ENCODE measurements at regions not wholly inside any gene's neighbourhood (a gene's known extent, or its start where the extent isn't known, plus 50 kb on each side); places are given as distances from the start of the nearest gene placed in this dataset.

GRCh38 chr2:180657054-180657453, 323.4 kb upstream of the UBE2E3 start:
- Histone ChIP-seq H3K4me1 (ENCODE audit: control insufficient read depth, insufficient read depth, low read length) (no peaks in the 10 kb centered on the region), H3K9me3 (ENCODE audit: control insufficient read depth, insufficient read depth, low read depth, low read length) (no peaks in the 10 kb centered on the region), H3K4me3 (ENCODE audit: low read depth in 2 of 2, low read length in 2 of 2) (no peak overlapping the region), H3K27me3 (ENCODE audit: control insufficient read depth, insufficient read depth, low read length) (no peaks in the 10 kb centered on the region), H3K27ac (ENCODE audit: low read length) (no peak overlapping the region), H3K36me3 (ENCODE audit: control insufficient read depth, insufficient read depth, low read length) (no peaks in the 10 kb centered on the region)
- in situ Hi-C loops (cut with HindIII; ENCODE audit: low pct_unique_long_range_greater_than_20kb, low sequenced_read_pairs) = no loop called here
- intact Hi-C loops (cut with micrococcal nuclease; ENCODE audit: unreplicated experiment) = no loop called here
- ATAC-seq (peak; percentile 71; the same call in 1 of the 2 replicates), DNase-seq (ENCODE audit: low read depth, low spot score) (peak; percentile 27)
- CTCF ChIA-PET = no interaction called here
- POLR2A ChIA-PET = no interaction called here
- no TSS peak for BruUV-seq (replicated peaks)
- TF ChIP-seq CTCF (IDR thresholded peaks at IDR 0.05) = no peak
- no peak for TF ChIP-seq SIN3A (IDR thresholded peaks at IDR 0.05; ENCODE audit: borderline replicate concordance, insufficient read depth, low read depth, low read length)
- no peak for TF ChIP-seq POLR2AphosphoS5 (IDR thresholded peaks at IDR 0.05; ENCODE audit: low read depth, low read length)
- no peak for TF ChIP-seq REST (IDR thresholded peaks at IDR 0.05; ENCODE audit: insufficient read depth in 1 of 2, low read depth in 2 of 2, low read length in 1 of 2)
- TF ChIP-seq TCF7L2 (IDR thresholded peaks at IDR 0.05; ENCODE audit: low read depth, low read length) = no peak

GRCh38 chr2:180656455-180656847, 324.0 kb upstream of the UBE2E3 start:
- Histone ChIP-seq H3K4me3 (ENCODE audit: low read depth in 2 of 2, low read length in 2 of 2) (no peak overlapping the region), H3K4me1 (ENCODE audit: control insufficient read depth, insufficient read depth, low read length) (no peaks in the 10 kb centered on the region), H3K27ac (ENCODE audit: low read length) (no peak overlapping the region), H3K27me3 (ENCODE audit: control insufficient read depth, insufficient read depth, low read length) (no peaks in the 10 kb centered on the region), H3K36me3 (ENCODE audit: control insufficient read depth, insufficient read depth, low read length) (no peaks in the 10 kb centered on the region), H3K9me3 (ENCODE audit: control insufficient read depth, insufficient read depth, low read depth, low read length) (no peaks in the 10 kb centered on the region)
- peak; percentile 61 for DNase-seq (ENCODE audit: low read depth, low spot score)
- no peak for TF ChIP-seq TCF7L2 (IDR thresholded peaks at IDR 0.05; ENCODE audit: low read depth, low read length)
- TF ChIP-seq POLR2AphosphoS5 (IDR thresholded peaks at IDR 0.05; ENCODE audit: low read depth, low read length) = no peak
- no peak for TF ChIP-seq SIN3A (IDR thresholded peaks at IDR 0.05; ENCODE audit: borderline replicate concordance, insufficient read depth, low read depth, low read length)
- no peak for TF ChIP-seq CTCF (IDR thresholded peaks at IDR 0.05)
- TF ChIP-seq REST (IDR thresholded peaks at IDR 0.05; ENCODE audit: insufficient read depth in 1 of 2, low read depth in 2 of 2, low read length in 1 of 2) = no peak
- ChIA-PET CTCF (no interaction called here), POLR2A (no interaction called here)
- intact Hi-C loops (cut with micrococcal nuclease; ENCODE audit: unreplicated experiment) = no loop called here
- peak; percentile 70; the same call in 1 of the 2 replicates for ATAC-seq
- in situ Hi-C loops (cut with HindIII; ENCODE audit: low pct_unique_long_range_greater_than_20kb, low sequenced_read_pairs) = no loop called here
- no TSS peak for BruUV-seq (replicated peaks)
